HG02852 (cell line): ENCODE measurements at regions not wholly inside any gene's neighbourhood (a gene's known extent, or its start where the extent isn't known, plus 50 kb on each side); places are given as distances from the start of the nearest gene placed in this dataset.
"Not testable (repeated sequence)": the region's sequence is repeated elsewhere in the genome, so short reads cannot be mapped to it uniquely, and the experiment has no call there.

ENCODE experiments used
- ATAC-seq: cut with Tn5 transposase; IDR thresholded peaks from one replicate; pipeline ENCODE4 v1.9.1; 2021; ENCODE audit warnings: mild to moderate bottlenecking, moderate library complexity; ENCODE audit not compliant: unreplicated experiment

GRCh38 chr3:40878464-40878905 lies 320.8 kb upstream of the CTNNB1 start:
- ATAC-seq: no peak

- ATAC-seq: no peak
Measured at GRCh38 chr3:40885430-40885829, 313.9 kb upstream of the CTNNB1 start.

- no peak for ATAC-seq
Measured at GRCh38 chr3:40886660-40887425, 312.5 kb upstream of the CTNNB1 start.

GRCh38 chr3:40891186-40891585 lies 308.1 kb upstream of the CTNNB1 start:
- ATAC-seq: no peak

- no peak for ATAC-seq
Measured at GRCh38 chr3:40895109-40895508, 304.2 kb upstream of the CTNNB1 start.

- ATAC-seq: no peak
Measured at GRCh38 chr3:40899286-40899712, 300.0 kb upstream of the CTNNB1 start.

GRCh38 chr3:40901298-40901697 lies 298.0 kb upstream of the CTNNB1 start:
- no peak for ATAC-seq

- no peak for ATAC-seq
Measured at GRCh38 chr3:40901796-40902195, 297.5 kb upstream of the CTNNB1 start.

- not testable (repeated sequence) for ATAC-seq
Measured at GRCh38 chr3:40907907-40908465, 291.3 kb upstream of the CTNNB1 start.

GRCh38 chr3:40908612-40909011 lies 290.7 kb upstream of the CTNNB1 start:
- no peak for ATAC-seq

- ATAC-seq: no peak
Measured at GRCh38 chr3:40911264-40911663, 288.0 kb upstream of the CTNNB1 start.

- ATAC-seq: no peak
Measured at GRCh38 chr3:40911928-40912327, 287.4 kb upstream of the CTNNB1 start.

- no peak for ATAC-seq
Measured at GRCh38 chr3:40912461-40912860, 286.8 kb upstream of the CTNNB1 start.

GRCh38 chr3:40913192-40913591 lies 286.1 kb upstream of the CTNNB1 start:
- ATAC-seq: no peak

GRCh38 chr3:40913641-40914040 lies 285.7 kb upstream of the CTNNB1 start:
- ATAC-seq: no peak

- ATAC-seq: no peak
Measured at GRCh38 chr3:40914475-40914874, 284.8 kb upstream of the CTNNB1 start.

- no peak for ATAC-seq
Measured at GRCh38 chr3:40915346-40915865, 283.9 kb upstream of the CTNNB1 start.

GRCh38 chr3:40920041-40920440 lies 279.3 kb upstream of the CTNNB1 start:
- ATAC-seq: no peak

- no peak for ATAC-seq
Measured at GRCh38 chr3:40921251-40921650, 278.1 kb upstream of the CTNNB1 start.

GRCh38 chr3:40923143-40923542 lies 276.2 kb upstream of the CTNNB1 start:
- ATAC-seq: no peak

GRCh38 chr3:40923651-40924050 lies 275.7 kb upstream of the CTNNB1 start:
- no peak for ATAC-seq

GRCh38 chr3:40924559-40925141 lies 274.7 kb upstream of the CTNNB1 start:
- ATAC-seq: no peak
